OCI-LY3 (cell line): ENCODE measurements at regions not wholly inside any gene's neighbourhood (a gene's known extent, or its start where the extent isn't known, plus 50 kb on each side); places are given as distances from the start of the nearest gene placed in this dataset.

Experiments
- H2AFZ ChIP-seq: fragments of 200-600, 300-600 bp; shearing (Covaris generic); 2 replicates; pipeline ENCODE4 v1.6.0; 2014; ENCODE audit warnings: antibody characterized with exemption, low read depth, low read length
- H3K27ac ChIP-seq: fragments of 200-600, 300-600 bp; sonication (generic); 2 replicates; pipeline ENCODE4 v1.5.1; 2014; ENCODE audit warnings: mild to moderate bottlenecking, low read length, moderate library complexity, mixed read lengths
- H3K27me3 ChIP-seq: fragments of 200-600, 300-600 bp; sonication (generic); 2 replicates; pipeline ENCODE4 v1.6.1; 2014; ENCODE audit warnings: low read depth, low read length, mixed read lengths
- H3K36me3 ChIP-seq: fragments of 200-600, 300-600 bp; sonication (generic); replicated peaks from 2 replicates; pipeline ENCODE3; 2014; ENCODE audit warnings: low read depth, low read length, mixed read lengths
- H3K4me1 ChIP-seq: fragments of 300-600, 200-600 bp; sonication (generic); 2 replicates; pipeline ENCODE4 v1.6.1; 2014; ENCODE audit warnings: low read length, mixed read lengths
- H3K4me2 ChIP-seq: fragments of 200-600, 300-600 bp; sonication (generic); 2 replicates; pipeline ENCODE4 v1.6.1; 2014; ENCODE audit warnings: low read length, mixed read lengths
- H3K4me3 ChIP-seq: fragments of 300-600, 200-600 bp; sonication (generic); 2 replicates; pipeline ENCODE4 v1.5.1; 2014; ENCODE audit warnings: antibody characterized with exemption, mild to moderate bottlenecking, low read length, moderate library complexity
- H3K79me2 ChIP-seq: fragments of 300-600, 200-600 bp; shearing (Covaris generic); 2 replicates; pipeline ENCODE4 v1.6.1; 2014; ENCODE audit warnings: mild to moderate bottlenecking, low read length, mixed read lengths
- H3K9ac ChIP-seq: fragments of 300-600, 200-600 bp; shearing (Covaris generic); 2 replicates; pipeline ENCODE4 v1.6.0; 2014; ENCODE audit warnings: mild to moderate bottlenecking, low read length, moderate library complexity
- H3K9me3 ChIP-seq: fragments of 200-600, 300-600 bp; shearing (Covaris generic); 2 replicates; pipeline ENCODE4 v1.6.1; 2014; ENCODE audit warnings: low read length, mixed read lengths; ENCODE audit not compliant: insufficient read depth
- H4K20me1 ChIP-seq: fragments of 200-600, 300-600 bp; sonication (generic); 2 replicates; pipeline ENCODE4 v1.6.1; 2016; ENCODE audit warnings: low read length, mixed read lengths; ENCODE audit not compliant: insufficient read depth
- CTCF ChIP-seq: fragments of 200-600, 300-600 bp; sonication (generic); IDR thresholded peaks from 2 replicates; pipeline ENCODE4 v1.5.1; 2014; ENCODE audit warnings: antibody characterized with exemption, low read length, low read depth
- EZH2phosphoT487 ChIP-seq: fragments of 200-600 bp; shearing (Covaris generic); IDR thresholded peaks from 2 replicates; pipeline ENCODE4 v1.6.1; 2018; ENCODE audit warnings: antibody characterized with exemption, mixed run types, low read depth

- no peaks in the 10 kb centered on the region for H3K79me2 ChIP-seq
- H3K4me2 ChIP-seq = no peak overlapping the region
- no peaks in the 10 kb centered on the region for H3K4me1 ChIP-seq
- H3K4me3 ChIP-seq = no peak overlapping the region
- H4K20me1 ChIP-seq = no peaks in the 10 kb centered on the region
- no peaks in the 10 kb centered on the region for H3K27me3 ChIP-seq
- H3K9ac ChIP-seq = no peak overlapping the region
- no peak overlapping the region for H3K27ac ChIP-seq
- TF ChIP-seq EZH2phosphoT487 (no peak), CTCF (no peak)
- no peak overlapping the region for H2AFZ ChIP-seq
- H3K9me3 ChIP-seq = no peaks in the 10 kb centered on the region
- no peaks in the 10 kb centered on the region for H3K36me3 ChIP-seq
Measured at GRCh38 chr10:1858048-1858447, 120.7 kb upstream of the ADARB2 start.

- H3K36me3 ChIP-seq = no peaks in the 10 kb centered on the region
- H3K9ac ChIP-seq = no peak overlapping the region
- no peaks in the 10 kb centered on the region for H4K20me1 ChIP-seq
- H3K4me1 ChIP-seq = no peaks in the 10 kb centered on the region
- no peak overlapping the region for H3K4me2 ChIP-seq
- no peak overlapping the region for H3K4me3 ChIP-seq
- no peak overlapping the region for H3K27ac ChIP-seq
- no peaks in the 10 kb centered on the region for H3K79me2 ChIP-seq
- TF ChIP-seq EZH2phosphoT487 = no peak
- no peak for TF ChIP-seq CTCF
- H2AFZ ChIP-seq = no peak overlapping the region
- no peaks in the 10 kb centered on the region for H3K9me3 ChIP-seq
- H3K27me3 ChIP-seq = no peaks in the 10 kb centered on the region
Measured at GRCh38 chr10:1855911-1856310, 118.6 kb upstream of the ADARB2 start.

- no peak overlapping the region for H3K4me3 ChIP-seq
- H3K9me3 ChIP-seq = no peaks in the 10 kb centered on the region
- H3K4me1 ChIP-seq = no peaks in the 10 kb centered on the region
- H3K27ac ChIP-seq = no peak overlapping the region
- H3K4me2 ChIP-seq = no peak overlapping the region
- no peak overlapping the region for H2AFZ ChIP-seq
- no peaks in the 10 kb centered on the region for H3K79me2 ChIP-seq
- no peak overlapping the region for H3K9ac ChIP-seq
- no peaks in the 10 kb centered on the region for H3K36me3 ChIP-seq
- TF ChIP-seq EZH2phosphoT487 = no peak
- TF ChIP-seq CTCF = no peak
- H4K20me1 ChIP-seq = no peaks in the 10 kb centered on the region
- H3K27me3 ChIP-seq = no peaks in the 10 kb centered on the region
Measured at GRCh38 chr10:1854271-1854670, 116.9 kb upstream of the ADARB2 start.

GRCh38 chr10:1853801-1854200 is 116.5 kb upstream of the ADARB2 start:
- no peak overlapping the region for H3K4me2 ChIP-seq
- H3K4me1 ChIP-seq = no peaks in the 10 kb centered on the region
- H3K9ac ChIP-seq = no peak overlapping the region
- no peak for TF ChIP-seq EZH2phosphoT487
- no peak for TF ChIP-seq CTCF
- no peaks in the 10 kb centered on the region for H4K20me1 ChIP-seq
- no peaks in the 10 kb centered on the region for H3K27me3 ChIP-seq
- no peaks in the 10 kb centered on the region for H3K36me3 ChIP-seq
- H2AFZ ChIP-seq = no peak overlapping the region
- H3K79me2 ChIP-seq = no peaks in the 10 kb centered on the region
- H3K9me3 ChIP-seq = no peaks in the 10 kb centered on the region
- H3K27ac ChIP-seq = no peak overlapping the region
- no peak overlapping the region for H3K4me3 ChIP-seq
